ENCODE measurements at regions not wholly inside any gene's neighbourhood (a gene's known extent, or its start where the extent isn't known, plus 50 kb on each side); places are given as distances from the start of the nearest gene placed in this dataset.

DNA sequence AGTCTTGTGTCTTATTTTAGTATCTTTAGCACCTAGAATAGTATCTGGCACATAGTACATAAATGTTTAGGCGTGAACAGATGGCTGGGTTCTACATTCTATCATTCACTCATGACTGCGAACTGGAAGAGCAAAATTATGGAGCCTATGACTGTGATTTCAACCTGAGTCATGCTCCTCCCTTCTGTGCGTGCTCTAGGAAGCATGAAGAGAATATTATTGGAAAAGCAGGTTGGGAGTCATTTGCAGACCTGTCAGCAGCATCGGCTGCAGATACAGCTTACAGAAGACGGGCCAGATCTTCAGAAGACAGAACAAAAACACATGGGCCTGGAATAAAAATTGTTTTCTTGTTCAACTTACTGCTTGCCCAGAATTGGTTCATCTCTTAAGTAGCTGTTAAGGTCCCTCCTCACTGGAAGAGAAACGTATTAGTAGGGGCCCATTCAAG, 344.0 kb upstream of the USP24 start:
- intact Hi-C loops (cut with micrococcal nuclease; ENCODE audit: unreplicated experiment): no loop called here
- no peaks in the 10 kb centered on the region for H4K20me1 ChIP-seq (ENCODE audit: control insufficient read depth, insufficient read depth)

DNA sequence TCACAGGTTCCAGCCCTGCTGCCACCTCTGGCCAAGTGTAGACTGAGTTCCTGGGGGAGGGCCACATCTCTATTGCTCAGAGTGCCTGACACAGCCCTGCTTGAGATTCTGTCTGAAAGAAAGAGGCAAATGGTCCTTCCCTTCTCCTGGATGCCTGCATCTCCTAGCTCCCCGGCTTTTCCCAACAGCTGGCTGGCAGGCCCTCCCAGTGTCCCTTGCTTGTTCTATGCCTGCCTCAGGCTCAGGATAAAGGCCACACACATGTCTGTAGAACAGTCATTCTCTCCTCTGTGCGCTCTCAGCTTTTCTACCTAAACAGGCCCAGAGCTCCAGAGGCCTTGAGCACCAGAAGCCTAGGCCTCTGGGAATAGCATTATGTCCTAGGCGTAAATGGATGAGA, 343.4 kb upstream of the USP24 start:
- H3K36me3 ChIP-seq (ENCODE audit: control insufficient read depth in 2 of 2, insufficient read depth in 2 of 2, low read length in 1 of 2): no peaks in the 10 kb centered on the region
- no peak overlapping the region for H3K27ac ChIP-seq (ENCODE audit: control insufficient read depth, insufficient read depth)
- no TSS peak for BruUV-seq (replicated peaks)
- CTCF ChIA-PET: no interaction called here
- WGBS (ENCODE audit: insufficient coverage, insufficient replicate concordance, low lambda C conversion rate, missing lambda C conversion rate): 28% methylated on average over 3 of the region's 3 CpGs
- H3K4me2 ChIP-seq (ENCODE audit: control insufficient read depth, insufficient read depth): no peak overlapping the region
- RAD21 ChIA-PET (ENCODE audit: unreplicated experiment): no interaction called here
- H3K27me3 ChIP-seq (replicated peaks in 1 of 2; ENCODE audit: control insufficient read depth in 2 of 2, insufficient read depth in 2 of 2, low read length in 1 of 2): no peaks in the 10 kb centered on the region
- intact Hi-C loops (cut with micrococcal nuclease; ENCODE audit: unreplicated experiment): no loop called here
- in situ Hi-C loops (cut with MboI): no loop called here
- no peak overlapping the region for H3K4me3 ChIP-seq
- no peaks in the 10 kb centered on the region for H3K9me3 ChIP-seq (replicated peaks; ENCODE audit: control insufficient read depth, insufficient read depth, low read length)
- ATAC-seq (no peak), FAIRE-seq (no peak), DNase-seq (ENCODE audit: low read depth, low spot score) (no peak)
- SMC1A ChIA-PET (ENCODE audit: uncharacterized antibody, unreplicated experiment): no interaction called here
- no peak overlapping the region for H3K9ac ChIP-seq (ENCODE audit: control insufficient read depth, insufficient read depth, low read length)
- H3K79me2 ChIP-seq (ENCODE audit: control insufficient read depth, insufficient read depth, low read length): no peaks in the 10 kb centered on the region
- POLR2A ChIA-PET: no interaction called here
- no peak overlapping the region for H2AFZ ChIP-seq (ENCODE audit: control insufficient read depth, low read depth, low read length)
- H4K20me1 ChIP-seq (ENCODE audit: control insufficient read depth, insufficient read depth): no peaks in the 10 kb centered on the region
- no peaks in the 10 kb centered on the region for H3K4me1 ChIP-seq (ENCODE audit: control insufficient read depth, insufficient read depth, low read length)
- TF ChIP-seq TCF3 (IDR thresholded peaks at IDR 0.05; ENCODE audit: borderline replicate concordance, insufficient read depth, low read depth, low read length): no peak
- no peak for TF ChIP-seq ZNF274 (IDR thresholded peaks at IDR 0.05; ENCODE audit: insufficient read depth, insufficient read length)
- no peak for TF ChIP-seq CREM (IDR thresholded peaks at IDR 0.05; ENCODE audit: low read depth)
- TF ChIP-seq, protein P1, sequence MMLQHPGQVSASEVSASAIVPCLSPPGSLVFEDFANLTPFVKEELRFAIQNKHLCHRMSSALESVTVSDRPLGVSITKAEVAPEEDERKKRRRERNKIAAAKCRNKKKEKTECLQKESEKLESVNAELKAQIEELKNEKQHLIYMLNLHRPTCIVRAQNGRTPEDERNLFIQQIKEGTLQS (IDR thresholded peaks at IDR 0.05; ENCODE audit: borderline replicate concordance, extremely low read depth, low read depth, low read length): no peak
- no peak for TF ChIP-seq CHD4 (IDR thresholded peaks at IDR 0.05)
- TF ChIP-seq, protein P2, sequence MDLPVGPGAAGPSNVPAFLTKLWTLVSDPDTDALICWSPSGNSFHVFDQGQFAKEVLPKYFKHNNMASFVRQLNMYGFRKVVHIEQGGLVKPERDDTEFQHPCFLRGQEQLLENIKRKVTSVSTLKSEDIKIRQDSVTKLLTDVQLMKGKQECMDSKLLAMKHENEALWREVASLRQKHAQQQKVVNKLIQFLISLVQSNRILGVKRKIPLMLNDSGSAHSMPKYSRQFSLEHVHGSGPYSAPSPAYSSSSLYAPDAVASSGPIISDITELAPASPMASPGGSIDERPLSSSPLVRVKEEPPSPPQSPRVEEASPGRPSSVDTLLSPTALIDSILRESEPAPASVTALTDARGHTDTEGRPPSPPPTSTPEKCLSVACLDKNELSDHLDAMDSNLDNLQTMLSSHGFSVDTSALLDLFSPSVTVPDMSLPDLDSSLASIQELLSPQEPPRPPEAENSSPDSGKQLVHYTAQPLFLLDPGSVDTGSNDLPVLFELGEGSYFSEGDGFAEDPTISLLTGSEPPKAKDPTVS (IDR thresholded peaks at IDR 0.05; ENCODE audit: low read depth, low read length): no peak
- TF ChIP-seq HCFC1 (IDR thresholded peaks at IDR 0.05; ENCODE audit: low read length): no peak
- no peak for TF ChIP-seq CBFB (IDR thresholded peaks at IDR 0.05; ENCODE audit: low read depth)
- TF ChIP-seq ZBED1 (IDR thresholded peaks at IDR 0.05; ENCODE audit: borderline replicate concordance): no peak
- no peak for TF ChIP-seq IRF4 (IDR thresholded peaks at IDR 0.05; ENCODE audit: low read depth, low read length)
- TF ChIP-seq, protein P3, sequence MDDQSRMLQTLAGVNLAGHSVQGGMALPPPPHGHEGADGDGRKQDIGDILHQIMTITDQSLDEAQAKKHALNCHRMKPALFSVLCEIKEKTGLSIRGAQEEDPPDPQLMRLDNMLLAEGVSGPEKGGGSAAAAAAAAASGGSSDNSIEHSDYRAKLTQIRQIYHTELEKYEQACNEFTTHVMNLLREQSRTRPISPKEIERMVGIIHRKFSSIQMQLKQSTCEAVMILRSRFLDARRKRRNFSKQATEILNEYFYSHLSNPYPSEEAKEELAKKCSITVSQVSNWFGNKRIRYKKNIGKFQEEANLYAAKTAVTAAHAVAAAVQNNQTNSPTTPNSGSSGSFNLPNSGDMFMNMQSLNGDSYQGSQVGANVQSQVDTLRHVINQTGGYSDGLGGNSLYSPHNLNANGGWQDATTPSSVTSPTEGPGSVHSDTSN (IDR thresholded peaks at IDR 0.05; ENCODE audit: insufficient replicate concordance, low read depth, low read length): no peak
- no peak for TF ChIP-seq DPF2 (IDR thresholded peaks at IDR 0.05)

More for the DNA sequence above, 344.0 kb upstream of the USP24 start:
- Histone ChIP-seq H3K4me2 (ENCODE audit: control insufficient read depth, insufficient read depth) (no peak overlapping the region), H3K9me3 (replicated peaks; ENCODE audit: control insufficient read depth, insufficient read depth, low read length) (no peaks in the 10 kb centered on the region), H3K27me3 (replicated peaks in 1 of 2; ENCODE audit: control insufficient read depth in 2 of 2, insufficient read depth in 2 of 2, low read length in 1 of 2) (no peaks in the 10 kb centered on the region), H3K4me1 (ENCODE audit: control insufficient read depth, insufficient read depth, low read length) (no peaks in the 10 kb centered on the region), H2AFZ (ENCODE audit: control insufficient read depth, low read depth, low read length) (no peak overlapping the region), H3K9ac (ENCODE audit: control insufficient read depth, insufficient read depth, low read length) (no peak overlapping the region), H3K36me3 (ENCODE audit: control insufficient read depth in 2 of 2, insufficient read depth in 2 of 2, low read length in 1 of 2) (no peaks in the 10 kb centered on the region), H3K27ac (ENCODE audit: control insufficient read depth, insufficient read depth) (no peak overlapping the region), H3K79me2 (ENCODE audit: control insufficient read depth, insufficient read depth, low read length) (no peaks in the 10 kb centered on the region), H3K4me3 (no peak overlapping the region)
- TF ChIP-seq RAD21 (IDR thresholded peaks at IDR 0.05; ENCODE audit: insufficient read depth, low read depth, low read length): no peak
- TF ChIP-seq TCF7 (IDR thresholded peaks at IDR 0.05; ENCODE audit: borderline replicate concordance): no peak
- no peak for TF ChIP-seq KDM1A (IDR thresholded peaks at IDR 0.05; ENCODE audit: borderline replicate concordance)
- no peak for TF ChIP-seq JUNB (IDR thresholded peaks at IDR 0.05)
- TF ChIP-seq NR2C1 (IDR thresholded peaks at IDR 0.05): no peak
- TF ChIP-seq, protein P4, sequence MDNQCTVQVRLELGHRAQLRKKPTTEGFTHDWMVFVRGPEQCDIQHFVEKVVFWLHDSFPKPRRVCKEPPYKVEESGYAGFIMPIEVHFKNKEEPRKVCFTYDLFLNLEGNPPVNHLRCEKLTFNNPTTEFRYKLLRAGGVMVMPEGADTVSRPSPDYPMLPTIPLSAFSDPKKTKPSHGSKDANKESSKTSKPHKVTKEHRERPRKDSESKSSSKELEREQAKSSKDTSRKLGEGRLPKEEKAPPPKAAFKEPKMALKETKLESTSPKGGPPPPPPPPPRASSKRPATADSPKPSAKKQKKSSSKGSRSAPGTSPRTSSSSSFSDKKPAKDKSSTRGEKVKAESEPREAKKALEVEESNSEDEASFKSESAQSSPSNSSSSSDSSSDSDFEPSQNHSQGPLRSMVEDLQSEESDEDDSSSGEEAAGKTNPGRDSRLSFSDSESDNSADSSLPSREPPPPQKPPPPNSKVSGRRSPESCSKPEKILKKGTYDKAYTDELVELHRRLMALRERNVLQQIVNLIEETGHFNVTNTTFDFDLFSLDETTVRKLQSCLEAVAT (IDR thresholded peaks at IDR 0.05): no peak
- no peak for TF ChIP-seq SPI1 (IDR thresholded peaks at IDR 0.05; ENCODE audit: borderline replicate concordance, insufficient read depth, low read depth, low read length)
- no TSS peak for BruUV-seq (replicated peaks)
- RAD21 ChIA-PET (ENCODE audit: unreplicated experiment): no interaction called here
- ATAC-seq (no peak), DNase-seq (ENCODE audit: low read depth, low spot score) (no peak), FAIRE-seq (no peak)
- SMC1A ChIA-PET (ENCODE audit: uncharacterized antibody, unreplicated experiment): no interaction called here
- 26% methylated on average over 6 of the region's 6 CpGs for WGBS (ENCODE audit: insufficient coverage, insufficient replicate concordance, low lambda C conversion rate, missing lambda C conversion rate)
- CTCF ChIA-PET: no interaction called here
- in situ Hi-C loops (cut with MboI): no loop called here
- POLR2A ChIA-PET: no interaction called here
